HG02623 (cell line): ENCODE measurements at regions not wholly inside any gene's neighbourhood (a gene's known extent, or its start where the extent isn't known, plus 50 kb on each side); places are given as distances from the start of the nearest gene placed in this dataset.
"Not testable (repeated sequence)": the region's sequence is repeated elsewhere in the genome, so short reads cannot be mapped to it uniquely, and the experiment has no call there.

Experiments
- ATAC-seq: cut with Tn5 transposase; IDR thresholded peaks from one replicate; pipeline ENCODE4 v1.9.1; 2021; ENCODE audit warnings: moderate library complexity; ENCODE audit not compliant: unreplicated experiment

GRCh38 chr10:8332730-8333111 lies 278.2 kb downstream of the GATA3 start:
- no peak for ATAC-seq

- ATAC-seq = no peak
Measured at GRCh38 chr10:8334631-8335030, 280.1 kb downstream of the GATA3 start.

DNA sequence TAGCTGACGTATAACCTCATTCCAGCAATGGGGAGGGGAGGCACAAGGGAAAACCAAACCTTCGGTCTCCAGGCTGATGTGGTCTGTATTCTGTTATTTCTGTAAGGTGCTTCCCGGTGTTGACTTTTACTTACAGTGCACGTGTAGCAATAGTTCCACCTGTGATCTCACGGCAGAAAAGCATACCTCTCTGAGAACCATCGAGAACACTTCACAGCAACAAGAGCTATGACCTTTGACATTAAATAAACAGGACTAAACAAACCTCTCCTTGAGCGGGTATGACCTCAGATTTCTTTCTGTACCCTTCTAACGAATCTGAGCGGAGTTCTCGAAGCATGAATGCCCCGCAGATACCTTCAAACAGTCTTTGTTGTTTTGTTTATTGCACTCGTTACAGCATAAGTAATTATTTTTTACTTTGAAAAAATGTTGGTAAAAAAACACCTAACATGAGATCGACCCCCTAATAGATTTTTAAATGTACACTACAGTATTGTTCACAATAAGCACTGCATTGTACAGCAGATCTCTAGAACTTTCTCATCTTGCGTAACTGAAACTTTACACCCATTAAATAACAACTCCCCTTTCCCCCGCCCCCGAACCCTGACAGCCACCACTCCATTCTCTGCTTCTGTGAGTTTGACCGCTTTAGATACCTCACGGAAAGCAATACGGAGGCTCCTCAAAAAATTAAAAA lies 282.3 kb downstream of the GATA3 start:
- ATAC-seq = no peak

DNA sequence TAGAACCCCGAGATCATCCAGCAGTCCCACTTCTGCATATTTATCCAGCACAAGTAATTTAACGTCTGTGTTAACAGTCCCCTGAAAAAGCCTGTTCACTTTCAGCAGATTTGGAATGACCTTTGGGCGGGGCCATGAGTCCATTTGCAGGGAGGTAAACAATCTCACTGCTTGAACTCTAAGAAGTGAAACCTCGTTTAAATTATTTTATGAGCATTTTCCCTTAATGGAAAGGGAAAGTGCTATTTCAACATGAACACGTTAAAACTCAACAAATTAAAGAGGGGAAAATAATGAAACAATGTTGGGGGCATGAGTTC lies 282.8 kb downstream of the GATA3 start:
- no peak for ATAC-seq

GRCh38 chr10:8338177-8338766 lies 283.8 kb downstream of the GATA3 start:
- ATAC-seq = no peak

DNA sequence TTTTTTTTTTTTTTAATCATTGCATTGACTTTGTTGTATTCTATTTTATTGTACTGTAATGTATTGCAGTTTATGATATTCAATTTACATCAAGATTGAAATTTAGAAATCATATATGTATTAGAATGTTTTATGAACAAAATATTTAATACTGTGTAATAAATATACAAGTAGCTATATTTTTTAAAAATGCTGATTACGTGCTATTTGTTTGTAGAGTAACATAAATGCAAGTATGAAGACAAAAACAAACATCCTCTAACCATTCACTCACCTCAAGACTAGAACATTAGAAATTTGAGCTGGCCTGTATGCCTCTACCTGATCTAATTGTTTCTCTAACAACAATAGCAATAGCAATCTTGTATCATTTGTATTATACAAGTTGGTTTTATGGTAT lies 290.3 kb downstream of the GATA3 start:
- ATAC-seq = no peak

DNA sequence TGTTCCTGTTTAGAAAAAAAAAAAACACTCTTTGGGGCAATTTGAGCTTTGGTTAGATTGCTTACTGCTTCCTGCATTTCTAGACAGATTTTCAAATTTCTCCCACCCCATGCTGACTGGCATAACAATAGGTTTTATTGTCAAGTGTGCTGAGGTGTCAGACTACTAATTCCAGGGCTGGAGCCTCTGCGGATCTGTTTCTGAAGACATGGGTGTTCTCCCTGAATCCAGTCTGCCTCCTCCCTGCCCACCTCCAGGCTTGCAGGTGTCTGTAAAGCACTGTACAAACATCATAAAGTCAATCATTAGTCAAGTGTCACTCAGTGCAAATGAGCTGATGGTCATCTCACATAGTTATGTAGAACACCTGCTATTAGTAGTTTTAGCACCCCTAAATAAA lies 292.4 kb downstream of the GATA3 start:
- ATAC-seq = no peak

GRCh38 chr10:8347614-8348013 lies 293.1 kb downstream of the GATA3 start:
- ATAC-seq = not testable (repeated sequence)

GRCh38 chr10:8349610-8350249 lies 295.2 kb downstream of the GATA3 start:
- ATAC-seq = no peak

DNA sequence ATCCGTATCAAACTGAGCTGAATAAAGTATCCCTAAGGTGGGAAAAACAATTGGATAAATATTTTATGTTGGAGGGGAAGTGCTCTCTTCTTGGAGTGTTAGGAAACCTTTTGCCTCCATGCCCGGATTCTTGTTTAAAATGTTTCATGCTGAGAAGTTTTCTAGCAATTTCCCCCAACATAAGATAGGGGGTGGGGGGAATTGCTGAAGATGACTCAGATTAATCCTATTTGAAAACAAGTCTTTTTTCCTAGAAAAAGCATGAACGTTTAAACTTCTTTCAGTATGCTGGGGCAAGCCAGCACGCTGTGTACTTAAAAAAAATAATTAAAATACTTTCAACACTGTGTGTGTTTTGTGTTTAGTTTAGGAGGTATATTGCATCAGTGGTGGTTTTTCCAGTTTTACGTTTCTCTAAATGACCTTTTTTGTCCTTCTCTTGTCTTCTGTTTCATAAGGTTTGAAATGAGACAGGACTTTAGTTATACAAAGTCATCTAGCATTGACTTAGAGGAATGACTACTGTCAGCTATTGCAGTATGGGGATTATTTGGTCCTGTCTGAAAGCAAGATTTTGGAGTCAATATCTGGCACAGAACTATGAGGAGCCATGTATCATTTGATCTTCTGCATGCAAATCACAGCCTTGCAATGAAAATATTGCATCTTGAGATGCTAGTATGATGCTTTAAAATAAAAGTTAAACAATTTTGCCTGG lies 295.9 kb downstream of the GATA3 start:
- no peak for ATAC-seq

DNA sequence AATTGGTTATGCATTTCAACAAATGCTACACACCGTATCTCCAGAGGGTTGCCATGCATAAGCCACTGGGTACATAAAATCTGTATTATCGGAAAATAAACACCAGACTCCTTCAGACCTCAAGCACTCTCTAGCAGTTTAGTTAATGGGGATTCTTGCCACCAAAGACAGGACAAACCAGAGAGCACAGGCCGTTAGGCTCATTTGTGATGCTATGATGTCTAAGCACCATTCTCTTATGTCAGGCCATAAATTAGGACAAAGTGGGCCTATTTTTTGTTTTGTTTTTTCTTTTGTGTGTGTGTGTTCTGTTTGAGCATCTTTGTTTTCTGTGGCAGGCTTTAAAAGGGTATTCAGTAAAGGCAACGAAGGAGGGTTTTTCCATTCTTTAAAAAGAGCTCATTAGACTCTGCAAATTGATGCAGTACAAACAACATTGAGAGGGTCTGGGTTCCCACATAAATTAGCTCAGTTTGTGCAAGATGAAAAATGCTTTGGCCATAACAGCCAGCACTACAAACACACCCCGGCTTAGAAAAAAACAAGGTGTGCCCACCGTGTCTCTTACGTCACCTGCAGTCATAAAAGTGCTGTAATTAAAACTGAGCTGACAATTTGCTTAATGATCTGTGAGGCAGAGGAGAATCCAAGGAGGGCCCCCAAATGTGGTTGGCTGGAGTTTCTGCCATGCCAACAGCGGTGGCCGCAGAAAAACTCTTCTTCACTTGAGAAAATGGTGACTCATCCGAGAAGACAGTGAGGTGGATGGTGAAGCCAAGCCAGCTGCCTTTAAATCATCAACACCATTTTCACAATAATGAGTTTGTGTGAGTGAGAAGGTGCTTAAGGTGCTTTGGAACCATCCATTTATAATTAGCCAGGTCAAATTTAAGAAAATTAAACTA lies 297.9 kb downstream of the GATA3 start:
- ATAC-seq = no peak

DNA sequence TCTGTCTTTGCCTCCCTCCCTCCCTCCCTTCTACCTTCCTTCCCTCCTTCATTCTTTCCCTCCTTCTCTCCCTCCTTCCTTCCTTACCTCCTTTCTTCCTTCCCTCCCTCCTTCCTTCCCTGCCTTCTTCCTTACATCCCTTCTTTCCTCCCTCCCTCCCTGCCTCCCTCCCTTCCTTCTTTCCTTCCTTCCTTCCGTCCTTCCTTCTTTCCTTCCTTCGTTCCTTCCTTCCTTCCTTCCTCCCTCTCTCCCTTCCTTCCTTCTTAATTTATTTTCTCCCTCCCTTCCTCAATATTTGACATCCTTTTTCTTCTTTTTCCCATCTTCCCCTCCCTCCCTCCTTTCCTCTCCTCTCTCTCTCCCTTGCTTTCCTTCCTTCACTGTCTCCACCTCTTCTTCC lies 301.8 kb downstream of the GATA3 start:
- no peak for ATAC-seq

- no peak for ATAC-seq
Measured at GRCh38 chr10:8359467-8359866, 305.0 kb downstream of the GATA3 start.

- no peak for ATAC-seq
Measured at GRCh38 chr10:8360365-8360764, 305.9 kb downstream of the GATA3 start.

DNA sequence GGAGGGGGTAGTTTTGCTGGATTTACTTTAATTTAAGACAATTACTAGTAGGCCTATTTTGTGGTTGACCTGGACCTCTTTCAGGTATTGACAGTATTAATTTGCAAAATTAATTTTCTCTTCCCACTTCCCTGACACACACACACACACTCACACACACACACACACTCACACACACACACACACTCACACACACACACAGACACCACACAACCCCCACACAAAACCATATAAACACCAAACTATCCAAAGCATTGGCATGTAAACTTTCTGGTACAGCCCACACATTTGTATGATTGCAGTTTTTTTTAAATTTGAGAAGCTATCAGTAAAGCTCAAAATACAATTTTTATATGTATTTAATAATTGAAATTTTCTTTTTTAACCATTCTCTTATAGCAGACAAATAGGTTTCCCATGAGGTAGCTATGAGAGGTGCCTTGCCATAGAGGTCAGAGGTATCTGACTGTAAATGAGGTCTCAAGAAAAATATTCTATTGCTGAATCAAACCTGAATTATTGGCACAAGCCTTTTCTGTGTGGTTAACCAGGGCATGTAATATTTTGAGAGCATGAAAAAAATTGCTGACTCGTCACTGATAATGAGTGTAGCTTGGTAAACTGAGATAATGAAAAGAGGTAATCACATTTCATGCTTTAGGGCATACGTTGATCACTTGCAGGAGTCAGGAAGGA lies 306.5 kb downstream of the GATA3 start:
- ATAC-seq = no peak

GRCh38 chr10:8361510-8361844 lies 307.0 kb downstream of the GATA3 start:
- no peak for ATAC-seq

DNA sequence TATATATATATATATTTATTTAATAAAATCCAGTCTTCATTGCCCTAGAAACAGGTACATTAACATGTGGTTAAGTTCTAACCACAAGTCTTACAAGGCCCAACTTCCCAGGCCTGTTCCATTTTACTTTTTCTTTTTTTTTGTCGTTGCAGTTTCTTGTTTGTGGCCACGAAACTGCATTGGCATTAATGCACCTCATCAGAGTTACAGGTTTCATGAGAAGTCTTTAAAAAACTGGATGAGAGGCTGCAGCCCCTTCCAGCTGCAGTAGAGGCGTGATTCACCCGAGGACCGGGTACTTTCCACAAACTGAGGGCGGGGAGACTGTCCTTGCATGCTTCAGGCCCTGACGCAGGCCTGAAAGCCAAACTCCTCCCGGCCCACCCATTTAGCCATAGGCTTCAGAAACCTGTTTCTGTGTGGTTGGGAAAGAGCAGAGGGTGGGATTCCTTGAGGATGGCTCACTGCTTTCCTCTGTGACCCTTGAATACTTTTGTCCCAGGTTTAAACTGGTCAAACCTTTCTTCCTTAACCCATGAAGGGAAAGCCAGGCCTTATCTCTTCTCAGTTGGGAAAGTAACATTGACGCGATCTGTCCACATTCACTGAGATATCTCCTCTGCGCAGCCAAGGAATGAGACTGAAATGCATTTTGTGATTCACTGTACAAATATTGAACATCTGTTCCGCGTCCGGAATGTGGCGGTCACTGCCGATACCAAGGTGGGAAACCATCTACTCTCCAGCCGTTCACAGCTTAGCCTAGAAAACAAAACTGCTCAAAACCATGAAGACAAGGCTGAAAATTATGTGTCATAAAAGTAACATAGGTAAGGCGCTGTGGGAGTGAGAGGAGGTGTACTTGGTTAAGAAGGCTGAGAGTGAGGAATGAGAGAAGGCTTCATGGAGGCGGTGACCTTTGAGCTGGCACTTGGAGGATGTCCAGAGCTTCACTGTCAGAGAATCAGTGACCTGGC lies 311.7 kb downstream of the GATA3 start:
- ATAC-seq = no peak

- not testable (repeated sequence) for ATAC-seq
Measured at GRCh38 chr10:8367672-8368411, 313.4 kb downstream of the GATA3 start.

GRCh38 chr10:8369666-8370065 lies 315.2 kb downstream of the GATA3 start:
- ATAC-seq = no peak
